ENCODE measurements at regions not wholly inside any gene's neighbourhood (a gene's known extent, or its start where the extent isn't known, plus 50 kb on each side); places are given as distances from the start of the nearest gene placed in this dataset.

- DNase-seq (ENCODE audit: insufficient read length, low spot score) (no peak), FAIRE-seq (no peak)
- TF ChIP-seq CTCF (IDR thresholded peaks at IDR 0.05; ENCODE audit: insufficient read depth, missing control alignments): no peak
These were observed 57.1 kb upstream of the AFDN start for GRCh38 chr6:167769408-167770190.

DNA sequence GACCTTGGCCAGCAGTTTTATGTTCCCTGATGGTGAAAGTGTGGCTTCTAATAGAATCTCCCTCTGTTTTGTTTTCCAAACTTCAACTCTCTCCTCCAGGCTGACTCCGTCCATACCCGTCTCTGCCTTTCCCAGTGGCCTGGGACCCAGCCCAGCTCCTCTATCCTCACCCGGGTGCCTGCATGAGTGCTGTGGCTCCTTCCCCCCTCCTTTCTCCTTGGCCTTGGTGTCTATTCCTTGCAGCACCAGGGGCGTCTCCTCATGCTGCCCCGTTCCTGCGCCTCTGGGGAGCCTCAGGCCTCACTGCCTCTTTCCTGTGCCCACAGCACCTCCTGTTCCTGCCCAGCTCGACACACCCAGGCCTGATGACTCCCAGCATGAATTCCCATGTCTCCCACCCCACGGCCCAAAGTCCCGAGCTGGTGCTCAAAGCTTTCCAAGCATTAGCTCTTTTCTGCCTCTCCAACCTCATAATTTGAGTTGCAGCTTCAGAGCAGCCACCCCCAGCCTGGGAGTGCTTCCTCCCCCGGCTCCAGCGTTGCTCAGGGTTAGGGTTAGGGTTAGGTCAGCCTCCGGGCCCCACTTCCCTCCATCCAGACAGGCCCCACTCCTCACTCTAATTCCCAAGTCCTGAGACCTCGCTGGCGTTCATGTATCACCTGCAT is 56.3 kb upstream of the AFDN start:
- FAIRE-seq (no peak), DNase-seq (ENCODE audit: insufficient read length, low spot score) (no peak)
- no peak for TF ChIP-seq CTCF (IDR thresholded peaks at IDR 0.05; ENCODE audit: insufficient read depth, missing control alignments)

- DNase-seq (ENCODE audit: insufficient read length, low spot score) (no peak), FAIRE-seq (no peak)
- TF ChIP-seq CTCF (IDR thresholded peaks at IDR 0.05; ENCODE audit: insufficient read depth, missing control alignments): no peak
These were observed 51.8 kb upstream of the AFDN start for GRCh38 chr6:167774881-167775280.

DNA sequence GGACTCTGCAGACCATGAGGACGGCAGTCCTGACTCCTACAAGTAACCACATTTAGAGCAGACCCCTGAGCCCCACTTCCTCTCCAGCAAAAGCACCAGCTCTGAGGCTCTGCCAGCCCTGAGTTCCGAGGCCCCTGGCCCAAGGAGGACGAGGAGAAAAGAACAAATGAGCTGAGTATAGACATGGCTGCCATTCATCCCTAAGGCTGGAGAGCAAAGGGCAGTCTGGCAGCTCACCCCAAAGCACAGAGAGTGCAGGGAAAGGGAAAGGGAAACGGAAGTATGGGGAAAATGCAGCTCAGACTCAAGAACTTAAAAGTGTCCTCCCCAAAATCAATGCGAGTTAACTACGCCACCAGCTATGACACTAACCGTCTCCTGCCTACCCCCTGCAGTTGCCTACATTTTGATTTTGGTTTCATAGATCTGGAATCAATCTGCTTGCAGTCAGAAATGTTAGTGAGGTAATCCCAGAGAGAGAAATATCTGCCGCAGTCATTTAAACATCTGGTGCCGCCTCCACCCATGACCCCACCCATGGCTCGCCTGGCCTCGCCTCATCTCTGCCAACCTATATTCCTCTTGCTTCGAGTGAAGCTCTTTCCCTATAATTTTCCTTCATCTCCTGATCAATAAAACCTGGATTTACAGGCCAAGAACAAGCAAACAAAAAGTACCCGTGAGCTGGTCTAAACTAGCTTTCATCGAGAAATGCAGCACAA is 49.6 kb upstream of the AFDN start:
- no peak for TF ChIP-seq CTCF (IDR thresholded peaks at IDR 0.05; ENCODE audit: insufficient read depth, missing control alignments)
- DNase-seq (ENCODE audit: insufficient read length, low spot score) (no peak), FAIRE-seq (no peak)

Data from D721Med (cell line).